SK-N-SH (cell line): ENCODE measurements at regions not wholly inside any gene's neighbourhood (a gene's known extent, or its start where the extent isn't known, plus 50 kb on each side); places are given as distances from the start of the nearest gene placed in this dataset.

Experiments used
- CTCF ChIA-PET: fragments of 300-600, 350-600 bp; formaldehyde crosslinking; extraction: SDS; loops from one replicate; lab custom pipeline; 2021; lab: Yijun Ruan, JAX
- POLR2A ChIA-PET: fragments of 350-600 bp; sonication (Branson Sonifier 250); formaldehyde crosslinking; extraction: SDS; loops from one replicate; lab custom pipeline; 2020; ENCODE audit warnings: antibody characterized with exemption, inconsistent platforms; lab: Yijun Ruan, JAX
- DNase-seq: peaks from one replicate; pipeline ENCODE4 v3.0.0; 2012
- H2AFZ ChIP-seq: fragments of 200-600 bp; sonication (generic); 2 replicates; pipeline ENCODE4 v1.8.1; 2016; ENCODE audit warnings: antibody characterized with exemption, mild to moderate bottlenecking, low read depth
- H3F3A ChIP-seq: fragments of 200-600 bp; sonication (generic); replicated peaks from 2 replicates; pipeline ENCODE3; 2016; ENCODE audit warnings: antibody characterized with exemption, mild to moderate bottlenecking; ENCODE audit not compliant: insufficient read depth
- H3K27ac ChIP-seq, 2 experiments: fragments of 200-500 bp in 1 of 2; fragments of 200-600 bp in 1 of 2; sonication (Bioruptor generic) in 1 of 2; sonication (generic), shearing (Covaris generic) in 1 of 2; 2 replicates each; pipeline versions ENCODE4 v1.5.1 to v1.6.1; 2014 to 2016; ENCODE audit warnings: low read depth in 2 of 2, inconsistent platforms in 1 of 2, low read length in 1 of 2, mild to moderate bottlenecking in 1 of 2, mixed read lengths in 1 of 2
- H3K27me3 ChIP-seq: fragments of 200-600 bp; sonication (generic), shearing (Covaris generic); 2 replicates; pipeline ENCODE4 v1.6.1; 2016; ENCODE audit warnings: mixed run types; ENCODE audit not compliant: insufficient read depth
- H3K36me3 ChIP-seq, 2 experiments: fragments of 200-500 bp in 1 of 2; fragments of 200-600 bp in 1 of 2; sonication (Bioruptor generic) in 1 of 2; sonication (generic) in 1 of 2; replicated peaks in 1 of 2; 2 replicates each; pipeline versions ENCODE3 to v1.5.1; 2014 to 2016; ENCODE audit warnings: low read length in 1 of 2, mild to moderate bottlenecking in 1 of 2; ENCODE audit not compliant: insufficient read depth in 2 of 2, control insufficient read depth in 1 of 2
- H3K4me1 ChIP-seq, 2 experiments: fragments of 200-500 bp in 1 of 2; fragments of 200-600 bp in 1 of 2; sonication (Bioruptor generic) in 1 of 2; sonication (generic), shearing (Covaris generic) in 1 of 2; 2 replicates each; pipeline versions ENCODE4 v1.5.1 to v1.6.1; 2014 to 2016; ENCODE audit warnings: low read depth in 1 of 2, low read length in 1 of 2, mixed run types in 1 of 2; ENCODE audit not compliant: insufficient read depth in 2 of 2, control insufficient read depth in 1 of 2
- H3K4me2 ChIP-seq: fragments of 200-600 bp; sonication (generic), shearing (Covaris generic); 2 replicates; pipeline ENCODE4 v1.6.1; 2017; ENCODE audit warnings: mixed run types
- H3K4me3 ChIP-seq, 2 experiments: fragments of 200-500 bp in 1 of 2; fragments of 200-600 bp in 1 of 2; sonication (Bioruptor generic) in 1 of 2; sonication (generic), shearing (Covaris generic) in 1 of 2; 2 replicates each; pipeline versions ENCODE4 v1.5.1 to v1.8.1; 2014 to 2016; ENCODE audit warnings: low read depth in 2 of 2, inconsistent platforms in 1 of 2, low read length in 1 of 2, mild to moderate bottlenecking in 1 of 2, mixed read lengths in 1 of 2, moderate library complexity in 1 of 2
- H3K79me2 ChIP-seq: fragments of 200-600 bp; sonication (generic); 2 replicates; pipeline ENCODE4 v1.8.1; 2017; ENCODE audit warnings: mild to moderate bottlenecking; ENCODE audit not compliant: insufficient read depth
- H3K9ac ChIP-seq: fragments of 200-600 bp; sonication (generic); 2 replicates; pipeline ENCODE4 v1.6.1; 2017; ENCODE audit warnings: mixed run types
- H3K9me2 ChIP-seq: fragments of 200-600 bp; sonication (generic); 2 replicates; pipeline ENCODE4 v1.6.1; 2017; ENCODE audit warnings: mixed run types
- H3K9me3 ChIP-seq: fragments of 200-600 bp; sonication (generic); 2 replicates; pipeline ENCODE4 v1.6.1; 2017; ENCODE audit warnings: mixed run types, mild to moderate bottlenecking, moderate library complexity
- H4K20me1 ChIP-seq: fragments of 200-600 bp; sonication (generic); 2 replicates; pipeline ENCODE4 v1.6.1; 2017; ENCODE audit warnings: mild to moderate bottlenecking, mixed run types; ENCODE audit not compliant: insufficient read depth
- ELF1 ChIP-seq: IDR thresholded peaks from 2 replicates; pipeline ENCODE4 v1.4.0; 2012
- FOXJ3 ChIP-seq: sonication (generic); formaldehyde crosslinking; IDR thresholded peaks from 2 replicates; pipeline ENCODE4 v1.5.1; 2020; ENCODE audit warnings: mild to moderate bottlenecking, missing genetic modification reagents
- GATA2 ChIP-seq: sonication (generic); formaldehyde crosslinking; IDR thresholded peaks from 2 replicates; pipeline ENCODE4 v1.5.0; 2020; ENCODE audit warnings: mild to moderate bottlenecking, missing genetic modification reagents
- JUND ChIP-seq: IDR thresholded peaks from 2 replicates; pipeline ENCODE4 v1.4.0; 2012
- MAX ChIP-seq: IDR thresholded peaks from 2 replicates; pipeline ENCODE4 v1.4.0; 2012; ENCODE audit warnings: low read depth
- MEF2A ChIP-seq: IDR thresholded peaks from 2 replicates; pipeline ENCODE4 v1.4.0; 2012; ENCODE audit warnings: low read depth, borderline replicate concordance
- MXI1 ChIP-seq: IDR thresholded peaks from 2 replicates; pipeline ENCODE4 v1.6.1; 2012; ENCODE audit warnings: mild to moderate bottlenecking, low read depth, low read length, improper control_type of control experiment
- NRF1 ChIP-seq: IDR thresholded peaks from 2 replicates; pipeline ENCODE4 v1.6.1; 2012; ENCODE audit warnings: low read depth, mild to moderate bottlenecking, low read length
- REST ChIP-seq: IDR thresholded peaks from 2 replicates; pipeline ENCODE4 v1.6.1; 2012; ENCODE audit warnings: mild to moderate bottlenecking, low read depth, low read length, moderate library complexity
- RFX5 ChIP-seq: IDR thresholded peaks from 2 replicates; pipeline ENCODE4 v1.6.1; 2012; ENCODE audit warnings: mild to moderate bottlenecking, improper control_type of control experiment, low read length
- TCF12 ChIP-seq: IDR thresholded peaks from 2 replicates; pipeline ENCODE4 v1.4.0; 2012
- WGBS: methylation state at CpG from one replicate; pipeline ENCODE4 v1.1.6; 2017; ENCODE audit warnings: low lambda C conversion rate; 5-methylcytosine and 5-hydroxymethylcytosine counted together
- TF ChIP-seq, protein P1 (sequence below): IDR thresholded peaks from 2 replicates; pipeline ENCODE4; 2012

DNA sequence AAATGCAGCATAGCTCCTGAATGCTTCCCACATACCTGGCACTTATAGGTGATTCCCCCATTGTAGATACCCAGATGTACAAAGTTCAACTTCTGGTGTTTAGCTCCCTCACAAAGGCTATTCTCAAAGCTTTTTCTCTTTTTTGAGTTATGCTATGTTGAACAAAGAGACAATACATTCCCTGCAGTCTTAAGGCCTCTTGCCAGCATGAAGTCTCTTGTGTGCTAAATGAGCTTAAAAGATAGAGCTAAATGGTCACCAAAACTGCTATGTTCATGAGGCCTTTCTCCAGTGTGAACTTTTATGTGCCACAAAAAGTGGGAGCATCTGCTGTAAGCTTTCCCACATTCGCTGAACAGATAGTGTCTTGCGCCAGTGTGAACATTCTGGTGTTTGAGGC is 111.2 kb upstream of the TMEM47 start:
- TF ChIP-seq JUND (no peak), FOXJ3 (no peak)
- H3K9me3 ChIP-seq = no peaks in the 10 kb centered on the region
- no peaks in the 10 kb centered on the region for H3K36me3 ChIP-seq
- 14% methylated on average over 2 of the region's 2 CpGs for WGBS
- no peak overlapping the region for H3K4me2 ChIP-seq
- ChIA-PET POLR2A (no interaction called here), CTCF (no interaction called here)
- no peaks in the 10 kb centered on the region for H4K20me1 ChIP-seq
- H3F3A ChIP-seq = no peaks in the 10 kb centered on the region
- DNase-seq = no peak
- no peak overlapping the region for H2AFZ ChIP-seq
- no peaks in the 10 kb centered on the region for H3K79me2 ChIP-seq
- H3K9me2 ChIP-seq = no peaks in the 10 kb centered on the region
- no peak overlapping the region for H3K4me3 ChIP-seq
- H3K27me3 ChIP-seq = no peaks in the 10 kb centered on the region
- no peak overlapping the region for H3K27ac ChIP-seq
- H3K4me1 ChIP-seq = no peaks in the 10 kb centered on the region
- no peak overlapping the region for H3K9ac ChIP-seq

DNA sequence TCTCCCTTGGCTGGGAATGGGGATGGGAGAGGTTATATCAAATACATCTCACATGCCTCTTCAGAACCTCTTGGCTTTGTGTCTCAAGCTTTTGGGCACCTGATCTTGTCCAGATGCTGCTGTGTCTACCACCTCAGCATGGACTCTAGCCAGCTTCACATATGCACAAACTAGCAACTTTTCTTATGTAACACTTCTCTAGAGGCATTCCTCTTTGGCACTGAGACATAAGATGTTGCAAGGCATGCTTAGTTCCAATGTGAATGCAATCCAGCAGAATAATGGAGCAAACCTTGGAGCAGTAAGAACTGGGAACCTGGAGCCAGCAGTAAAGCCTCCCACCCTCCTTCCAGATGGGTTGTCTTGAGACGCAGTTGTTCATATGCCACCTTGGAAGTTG is 113.4 kb upstream of the TMEM47 start:
- no peaks in the 10 kb centered on the region for H3K9me2 ChIP-seq
- no peaks in the 10 kb centered on the region for H3K27me3 ChIP-seq
- H3K79me2 ChIP-seq = no peaks in the 10 kb centered on the region
- H3K4me1 ChIP-seq = no peaks in the 10 kb centered on the region
- POLR2A ChIA-PET = no interaction called here
- no peaks in the 10 kb centered on the region for H3K9me3 ChIP-seq
- H3K4me2 ChIP-seq = no peak overlapping the region
- no peak overlapping the region for H2AFZ ChIP-seq
- H4K20me1 ChIP-seq = no peaks in the 10 kb centered on the region
- H3K9ac ChIP-seq = no peak overlapping the region
- no peak overlapping the region for H3K4me3 ChIP-seq
- TF ChIP-seq GATA2 (no peak), MEF2A (no peak), MAX (no peak), RFX5 (no peak), MXI1 (no peak), TCF12 (no peak), REST (no peak), ELF1 (no peak), NRF1 (no peak), FOXJ3 (no peak)
- TF ChIP-seq, protein P1, sequence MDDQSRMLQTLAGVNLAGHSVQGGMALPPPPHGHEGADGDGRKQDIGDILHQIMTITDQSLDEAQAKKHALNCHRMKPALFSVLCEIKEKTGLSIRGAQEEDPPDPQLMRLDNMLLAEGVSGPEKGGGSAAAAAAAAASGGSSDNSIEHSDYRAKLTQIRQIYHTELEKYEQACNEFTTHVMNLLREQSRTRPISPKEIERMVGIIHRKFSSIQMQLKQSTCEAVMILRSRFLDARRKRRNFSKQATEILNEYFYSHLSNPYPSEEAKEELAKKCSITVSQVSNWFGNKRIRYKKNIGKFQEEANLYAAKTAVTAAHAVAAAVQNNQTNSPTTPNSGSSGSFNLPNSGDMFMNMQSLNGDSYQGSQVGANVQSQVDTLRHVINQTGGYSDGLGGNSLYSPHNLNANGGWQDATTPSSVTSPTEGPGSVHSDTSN = no peak
- no peaks in the 10 kb centered on the region for H3K36me3 ChIP-seq
- DNase-seq = no peak
- no peaks in the 10 kb centered on the region for H3F3A ChIP-seq
- CTCF ChIA-PET = no interaction called here
- H3K27ac ChIP-seq = no peak overlapping the region
- WGBS = 0% methylated on average over 1 of the region's 1 CpG
